Type B pancreatic cell (in vitro differentiated cells): ENCODE measurements at regions not wholly inside any gene's neighbourhood (a gene's known extent, or its start where the extent isn't known, plus 50 kb on each side); places are given as distances from the start of the nearest gene placed in this dataset.
"Not testable (repeated sequence)": the region's sequence is repeated elsewhere in the genome, so short reads cannot be mapped to it uniquely, and the experiment has no call there.

ENCODE experiments used
- DNase-seq: peaks from one replicate; pipeline ENCODE4 v3.0.0; 2021; ENCODE audit warnings: mixed read lengths; ENCODE audit not compliant: unreplicated experiment; ENCODE audit errors: extremely low spot score
- H3K27ac Mint-ChIP-seq: 2 replicates; pipeline ENCODE4 v1.8.0; 2021; ENCODE audit warnings: mild to moderate bottlenecking, mixed read lengths
- H3K27me3 Mint-ChIP-seq: 2 replicates; pipeline ENCODE4 v1.8.0; 2021; ENCODE audit warnings: mixed read lengths
- H3K36me3 Mint-ChIP-seq: 2 replicates; pipeline ENCODE4 v1.8.0; 2021; ENCODE audit warnings: mixed read lengths
- H3K4me1 Mint-ChIP-seq: one replicate; pipeline ENCODE4 v1.8.0; 2021; ENCODE audit warnings: mixed read lengths; ENCODE audit not compliant: unreplicated experiment
- H3K4me3 Mint-ChIP-seq: 2 replicates; pipeline ENCODE4 v1.8.0; 2021; ENCODE audit warnings: mild to moderate bottlenecking, mixed read lengths
- H3K9me3 Mint-ChIP-seq: 2 replicates; pipeline ENCODE4 v1.8.0; 2021; ENCODE audit warnings: mixed read lengths
- CTCF ChIP-seq: fragments of 200-600 bp; sonication (generic); conservative IDR thresholded peaks from 2 replicates; pipeline ENCODE4 v1.5.0; 2021; ENCODE audit warnings: antibody characterized with exemption, mild to moderate bottlenecking

GRCh38 chr5:38790268-38790667 lies 55.5 kb upstream of the OSMR start:
- Mint-ChIP-seq H3K27me3 (peaks cover 7% of the 10 kb centered on the region), H3K9me3 (peaks cover 5% of the 10 kb centered on the region), H3K36me3 (no peaks in the 10 kb centered on the region), H3K4me3 (no peak overlapping the region), H3K27ac (no peak overlapping the region), H3K4me1 (no peaks in the 10 kb centered on the region)
- TF ChIP-seq CTCF: no peak
- no peak for DNase-seq

GRCh38 chr5:38790891-38791290 lies 54.9 kb upstream of the OSMR start:
- H3K4me1 Mint-ChIP-seq: no peaks in the 10 kb centered on the region
- peaks cover 2% of the 10 kb centered on the region for H3K9me3 Mint-ChIP-seq
- DNase-seq: no peak
- H3K27me3 Mint-ChIP-seq: peaks cover 5% of the 10 kb centered on the region
- no peak overlapping the region for H3K27ac Mint-ChIP-seq
- H3K4me3 Mint-ChIP-seq: no peak overlapping the region
- no peaks in the 10 kb centered on the region for H3K36me3 Mint-ChIP-seq
- no peak for TF ChIP-seq CTCF

GRCh38 chr5:38793099-38793498 lies 52.7 kb upstream of the OSMR start:
- Mint-ChIP-seq H3K9me3 (no peaks in the 10 kb centered on the region), H3K27me3 (peaks cover 3% of the 10 kb centered on the region), H3K27ac (no peak overlapping the region), H3K36me3 (no peaks in the 10 kb centered on the region), H3K4me3 (no peak overlapping the region), H3K4me1 (no peaks in the 10 kb centered on the region)
- no peak for TF ChIP-seq CTCF
- DNase-seq: no peak

- H3K9me3 Mint-ChIP-seq, H3K27me3 Mint-ChIP-seq, DNase-seq, H3K4me3 Mint-ChIP-seq, H3K36me3 Mint-ChIP-seq, H3K27ac Mint-ChIP-seq, H3K4me1 Mint-ChIP-seq: not testable (repeated sequence)
Measured at GRCh38 chr5:38794037-38794436, 51.8 kb upstream of the OSMR start.

GRCh38 chr5:38794986-38795385 lies 50.8 kb upstream of the OSMR start:
- DNase-seq: no peak

More at GRCh38 chr5:38794986-38795385, 50.8 kb upstream of the OSMR start:
- Mint-ChIP-seq H3K4me1 (no peaks in the 10 kb centered on the region), H3K4me3 (no peak overlapping the region), H3K27me3 (peaks cover 3% of the 10 kb centered on the region), H3K36me3 (no peaks in the 10 kb centered on the region), H3K27ac (no peak overlapping the region), H3K9me3 (no peaks in the 10 kb centered on the region)
- TF ChIP-seq CTCF: no peak
